B cell (primary cell): ENCODE measurements at regions not wholly inside any gene's neighbourhood (a gene's known extent, or its start where the extent isn't known, plus 50 kb on each side); places are given as distances from the start of the nearest gene placed in this dataset.

ENCODE experiments used
- ATAC-seq: fragments of 200-7000 bp; cut with Tn5 transposase; one replicate; pipeline ENCODE4 v1.10.0; 2021; ENCODE audit warnings: low read depth, mild to moderate bottlenecking, moderate number of reproducible peaks, moderate library complexity
- CTCF ChIA-PET: fragments of 350-600 bp; sonication (Branson Sonifier 250); formaldehyde crosslinking; loops from one replicate; lab custom pipeline; 2021; ENCODE audit warnings: antibody characterized with exemption, inconsistent platforms; lab: Charles Lee
- POLR2A ChIA-PET: fragments of 350-600 bp; sonication (Branson Sonifier 250); formaldehyde crosslinking; loops from one replicate; lab custom pipeline; 2021; ENCODE audit warnings: antibody characterized with exemption; lab: Charles Lee
- DNase-seq: peaks from one replicate; pipeline ENCODE4 v3.0.0; 2013
- H2AFZ ChIP-seq: 2 replicates; pipeline ENCODE4 v1.6.1; 2012; ENCODE audit warnings: mild to moderate bottlenecking, low read depth, low read length; ENCODE audit not compliant: insufficient read depth, poor library complexity, severe bottlenecking
- H3K27ac ChIP-seq, 2 donors: 1 replicate in 1 of 2; 2 replicates in 1 of 2; pipeline ENCODE4 v1.5.1; 2012 to 2013; ENCODE audit warnings: low read length in 2 of 2, mild to moderate bottlenecking in 2 of 2, moderate library complexity in 1 of 2
- H3K27me3 ChIP-seq, 4 experiments: fragments of 200-600 bp in 1 of 4; sonication (generic) in 1 of 4; replicated peaks in 1 of 4; 1 replicate in 2 of 4; 2 replicates in 2 of 4; pipeline versions ENCODE4 v1.6.1 to v1.7.0; 2013 to 2016; ENCODE audit warnings: low read length in 3 of 4, mild to moderate bottlenecking in 2 of 4, mixed read lengths in 1 of 4, moderate library complexity in 1 of 4; ENCODE audit not compliant: insufficient read depth in 4 of 4, control insufficient read depth in 3 of 4; ENCODE audit errors: control extremely low read depth in 1 of 4
- H3K36me3 ChIP-seq, 2 experiments: replicated peaks in 1 of 2; 1 replicate in 1 of 2; 2 replicates in 1 of 2; pipeline versions ENCODE4 v1.6.1 to v1.7.1; 2013; ENCODE audit warnings: low read length in 1 of 2; ENCODE audit not compliant: insufficient read depth in 2 of 2, control insufficient read depth in 1 of 2; ENCODE audit errors: control extremely low read depth in 1 of 2, extremely low read depth in 1 of 2
- H3K4me1 ChIP-seq, 2 donors: fragments of 200-600 bp in 1 of 2; sonication (generic) in 1 of 2; 1 replicate in 1 of 2; 2 replicates in 1 of 2; pipeline versions ENCODE4 v1.5.1 to v1.6.1; 2013 to 2017; ENCODE audit warnings: low read length in 2 of 2; ENCODE audit not compliant: control insufficient read depth in 2 of 2, insufficient read depth in 2 of 2
- H3K4me2 ChIP-seq: replicated peaks from 2 replicates; pipeline ENCODE3; 2012; ENCODE audit warnings: mild to moderate bottlenecking, low read depth, low read length; ENCODE audit not compliant: poor library complexity, severe bottlenecking
- H3K4me3 ChIP-seq, 5 experiments: fragments of 200-600 bp in 1 of 5; sonication (generic) in 1 of 5; 1 replicate in 3 of 5; 2 replicates in 2 of 5; pipeline versions ENCODE4 v1.5.1 to v1.7.0; 2011 to 2016; ENCODE audit warnings: low read length in 4 of 5, mild to moderate bottlenecking in 4 of 5, low read depth in 2 of 5, control low read depth in 1 of 5, moderate library complexity in 1 of 5; ENCODE audit not compliant: insufficient read depth in 1 of 5; ENCODE audit errors: control extremely low read depth in 1 of 5, extremely low read depth in 1 of 5
- H3K79me2 ChIP-seq: fragments of 200-600 bp; sonication (generic); one replicate; pipeline ENCODE4 v1.6.0; 2016; ENCODE audit warnings: low read length; ENCODE audit not compliant: control insufficient read depth, insufficient read depth
- H3K9ac ChIP-seq: fragments of 200-600 bp; sonication (generic); 2 replicates; pipeline ENCODE4 v1.6.1; 2017; ENCODE audit warnings: mild to moderate bottlenecking, low read length, moderate library complexity
- H3K9me3 ChIP-seq, 3 donors: one replicate each; pipeline versions ENCODE4 v1.6.1 to v1.7.1; 2013; ENCODE audit warnings: low read length in 2 of 3; ENCODE audit not compliant: control insufficient read depth in 2 of 3, insufficient read depth in 1 of 3; ENCODE audit errors: control extremely low read depth in 1 of 3
- H4K20me1 ChIP-seq: 2 replicates; pipeline ENCODE4 v1.6.0; 2012; ENCODE audit warnings: mild to moderate bottlenecking, low read length; ENCODE audit not compliant: insufficient read depth, control insufficient read depth, poor library complexity, severe bottlenecking
- H3K27ac Mint-ChIP-seq: one replicate; pipeline ENCODE4 v1.8.0; 2021; ENCODE audit warnings: mixed read lengths
- H3K27me3 Mint-ChIP-seq: one replicate; pipeline ENCODE4 v1.8.0; 2021; ENCODE audit warnings: mixed read lengths
- H3K4me1 Mint-ChIP-seq: one replicate; pipeline ENCODE4 v1.8.0; 2021; ENCODE audit warnings: mixed read lengths
- H3K4me3 Mint-ChIP-seq: one replicate; pipeline ENCODE4 v1.8.0; 2021; ENCODE audit warnings: mixed read lengths
- H3K9me3 Mint-ChIP-seq: one replicate; pipeline ENCODE4 v1.8.0; 2022; ENCODE audit warnings: mixed read lengths; ENCODE audit not compliant: insufficient read depth
- CTCF ChIP-seq: fragments of 200-600 bp; IDR thresholded peaks from one replicate; pipeline ENCODE4 v1.8.0; 2022; ENCODE audit warnings: antibody characterized with exemption, mild to moderate bottlenecking
- EZH2 ChIP-seq: IDR thresholded peaks from 2 replicates; pipeline ENCODE4 v1.6.1; 2012; ENCODE audit warnings: borderline replicate concordance, low read depth, mild to moderate bottlenecking, moderate library complexity, low read length; ENCODE audit not compliant: insufficient read depth, poor library complexity, severe bottlenecking
- WGBS: methylation state at CpG from one replicate; pipeline ENCODE4 v1.1.5; 2013; ENCODE audit warnings: missing lambda C conversion rate; ENCODE audit not compliant: insufficient coverage; 5-methylcytosine and 5-hydroxymethylcytosine counted together
- intact Hi-C: fragments of 100-400 bp; cut with micrococcal nuclease; formaldehyde crosslinking; loops from one replicate; pipeline ENCODE4 v1.10.0; 2022

- no peak overlapping the region for H3K27ac Mint-ChIP-seq
- intact Hi-C loops, result no loop called here
- DNase-seq, result no peak
- no peak for TF ChIP-seq EZH2
- no peak for TF ChIP-seq CTCF
- WGBS, result 71% methylated on average over 2 of the region's 2 CpGs
- H3K9ac ChIP-seq, result no peak overlapping the region
- H3K4me1 ChIP-seq, result no peaks in the 10 kb centered on the region
- H3K27me3 ChIP-seq, result no peaks in the 10 kb centered on the region
- H2AFZ ChIP-seq, result no peak overlapping the region
- H4K20me1 ChIP-seq, result no peaks in the 10 kb centered on the region
- no peaks in the 10 kb centered on the region for H3K4me1 Mint-ChIP-seq
- no peaks in the 10 kb centered on the region for H3K27me3 Mint-ChIP-seq
- no peak overlapping the region for H3K4me3 Mint-ChIP-seq
- ChIA-PET CTCF (no interaction called here), POLR2A (no interaction called here)
- no peak overlapping the region for H3K4me3 ChIP-seq
- no peak for ATAC-seq
- H3K4me2 ChIP-seq, result no peak overlapping the region
- no peak overlapping the region for H3K27ac ChIP-seq
- H3K36me3 ChIP-seq, result no peaks in the 10 kb centered on the region
- H3K9me3 Mint-ChIP-seq, result peaks cover 17% of the 10 kb centered on the region
- no peaks in the 10 kb centered on the region for H3K79me2 ChIP-seq
- H3K9me3 ChIP-seq, result peaks cover 0 to 19% (median 2%) of the 10 kb centered on the region in 3 donors
These were observed 136.2 kb upstream of the TSHZ3 start for GRCh38 chr19:31485472-31485871.

GRCh38 chr19:31491242-31491641 is 142.0 kb upstream of the TSHZ3 start:
- ChIA-PET POLR2A (no interaction called here), CTCF (no interaction called here)
- DNase-seq (no peak), ATAC-seq (no peak)
- Histone ChIP-seq H2AFZ (no peak overlapping the region), H3K9ac (no peak overlapping the region), H4K20me1 (no peaks in the 10 kb centered on the region), H3K27me3 (no peaks in the 10 kb centered on the region), H3K9me3 (peaks cover 0 to 12% (median 0%) of the 10 kb centered on the region in 3 donors), H3K4me2 (no peak overlapping the region), H3K36me3 (no peaks in the 10 kb centered on the region), H3K79me2 (no peaks in the 10 kb centered on the region), H3K4me1 (no peaks in the 10 kb centered on the region), H3K27ac (no peak overlapping the region), H3K4me3 (no peak overlapping the region)
- no peaks in the 10 kb centered on the region for H3K27me3 Mint-ChIP-seq
- H3K4me1 Mint-ChIP-seq, result no peaks in the 10 kb centered on the region
- no peak overlapping the region for H3K27ac Mint-ChIP-seq
- H3K9me3 Mint-ChIP-seq, result peaks cover 5% of the 10 kb centered on the region
- H3K4me3 Mint-ChIP-seq, result no peak overlapping the region
- WGBS, result 92% methylated on average over 2 of the region's 4 CpGs
- intact Hi-C loops, result no loop called here
- TF ChIP-seq CTCF, result no peak
- no peak for TF ChIP-seq EZH2
